Fibroblast of lung (primary cell): ENCODE measurements at regions not wholly inside any gene's neighbourhood (a gene's known extent, or its start where the extent isn't known, plus 50 kb on each side); places are given as distances from the start of the nearest gene placed in this dataset.

ENCODE experiments used
- DNase-seq, 2 donors: peaks; one replicate each; pipeline versions ENCODE4 v3.0.0 to v3.0.0-alpha.2; 2010; ENCODE audit warnings: low read depth in 2 of 2
- H2AFZ ChIP-seq: 2 replicates; pipeline ENCODE4 v1.5.1; 2012; ENCODE audit warnings: low read length, control low read depth, inconsistent platforms
- H3K27ac ChIP-seq: 2 replicates; pipeline ENCODE4 v1.5.1; 2011; ENCODE audit warnings: low read length, control low read depth; ENCODE audit not compliant: insufficient read depth
- H3K27me3 ChIP-seq: 2 replicates; pipeline ENCODE4 v1.5.1; 2011; ENCODE audit warnings: mild to moderate bottlenecking, low read length; ENCODE audit not compliant: control insufficient read depth, insufficient read depth
- H3K36me3 ChIP-seq: 2 replicates; pipeline ENCODE4 v1.5.1; 2011; ENCODE audit warnings: low read length; ENCODE audit not compliant: control insufficient read depth, insufficient read depth
- H3K4me1 ChIP-seq: 2 replicates; pipeline ENCODE4 v1.5.1; 2011; ENCODE audit warnings: low read length; ENCODE audit not compliant: control insufficient read depth, insufficient read depth; ENCODE audit errors: extremely low read depth
- H3K4me2 ChIP-seq: 2 replicates; pipeline ENCODE4 v1.5.1; 2011; ENCODE audit warnings: low read length, control low read depth; ENCODE audit not compliant: insufficient read depth; ENCODE audit errors: extremely low read depth
- H3K4me3 ChIP-seq, 4 experiments: fragments of 200-600 bp in 1 of 4; sonication (generic) in 1 of 4; replicated peaks in 1 of 4; 2 replicates each; pipeline ENCODE4 v1.5.1; 2011 to 2016; ENCODE audit warnings: low read length in 4 of 4, low read depth in 3 of 4, mild to moderate bottlenecking in 3 of 4, control low read depth in 2 of 4, inconsistent platforms in 1 of 4, mixed read lengths in 1 of 4; ENCODE audit not compliant: insufficient read depth in 1 of 4; ENCODE audit errors: control extremely low read depth in 1 of 4
- H3K79me2 ChIP-seq: 2 replicates; pipeline ENCODE4 v1.5.1; 2012; ENCODE audit warnings: mild to moderate bottlenecking, low read length, inconsistent platforms; ENCODE audit not compliant: control insufficient read depth, insufficient read depth
- H3K9ac ChIP-seq: 2 replicates; pipeline ENCODE4 v1.5.1; 2011; ENCODE audit warnings: mild to moderate bottlenecking, low read length, control low read depth; ENCODE audit not compliant: insufficient read depth
- H3K9me3 ChIP-seq: 2 replicates; pipeline ENCODE4 v1.5.1; 2012; ENCODE audit warnings: low read depth, low read length; ENCODE audit not compliant: control insufficient read depth, insufficient read depth
- H4K20me1 ChIP-seq: 2 replicates; pipeline ENCODE4 v1.5.1; 2011; ENCODE audit warnings: low read length; ENCODE audit not compliant: control insufficient read depth, insufficient read depth; ENCODE audit errors: extremely low read depth
- CTCF ChIP-seq, 2 donors: IDR thresholded peaks in 1 of 2; conservative IDR thresholded peaks in 1 of 2; 1 replicate in 1 of 2; 2 replicates in 1 of 2; pipeline ENCODE4 v1.5.1; 2011 to 2012; ENCODE audit warnings: low read length in 2 of 2, control low read depth in 1 of 2, inconsistent platforms in 1 of 2, low read depth in 1 of 2, mild to moderate bottlenecking in 1 of 2
- EZH2 ChIP-seq: IDR thresholded peaks from 2 replicates; pipeline ENCODE4 v1.5.1; 2012; ENCODE audit warnings: low read length, control low read depth, mild to moderate bottlenecking; ENCODE audit errors: missing control alignments

- Histone ChIP-seq H4K20me1 (no peaks in the 10 kb centered on the region), H3K4me1 (no peaks in the 10 kb centered on the region), H3K27me3 (no peaks in the 10 kb centered on the region), H3K4me2 (no peak overlapping the region), H2AFZ (no peak overlapping the region), H3K4me3 (no peak overlapping the region), H3K9me3 (no peaks in the 10 kb centered on the region), H3K9ac (no peak overlapping the region), H3K36me3 (no peaks in the 10 kb centered on the region), H3K27ac (no peak overlapping the region), H3K79me2 (no peaks in the 10 kb centered on the region)
- DNase-seq: no peak
- TF ChIP-seq EZH2: no peak
- TF ChIP-seq CTCF (conservative IDR thresholded peaks at IDR 0.05 in 1 of 2, IDR thresholded peaks at IDR 0.05 in 1 of 2; ENCODE audit: low read depth in 1 of 2, low read length in 2 of 2): no peak
Observed at GRCh38 chr9:71619926-71620325, 148.4 kb downstream of the CEMIP2 start.

- Histone ChIP-seq H3K36me3 (no peaks in the 10 kb centered on the region), H3K4me2 (no peak overlapping the region), H3K4me3 (no peak overlapping the region), H2AFZ (no peak overlapping the region), H4K20me1 (no peaks in the 10 kb centered on the region), H3K27ac (no peak overlapping the region), H3K9me3 (no peaks in the 10 kb centered on the region), H3K9ac (no peak overlapping the region), H3K27me3 (no peaks in the 10 kb centered on the region), H3K79me2 (no peaks in the 10 kb centered on the region), H3K4me1 (no peaks in the 10 kb centered on the region)
- DNase-seq: no peak
- TF ChIP-seq EZH2 (no peak), CTCF (conservative IDR thresholded peaks at IDR 0.05 in 1 of 2, IDR thresholded peaks at IDR 0.05 in 1 of 2; ENCODE audit: low read depth in 1 of 2, low read length in 2 of 2) (no peak)
Observed at GRCh38 chr9:71614409-71615010, 153.8 kb downstream of the CEMIP2 start.

- H3K9me3 ChIP-seq: no peaks in the 10 kb centered on the region
- H4K20me1 ChIP-seq: no peaks in the 10 kb centered on the region
- no peak overlapping the region for H3K4me3 ChIP-seq
- no peaks in the 10 kb centered on the region for H3K79me2 ChIP-seq
- no peak for TF ChIP-seq CTCF (conservative IDR thresholded peaks at IDR 0.05 in 1 of 2, IDR thresholded peaks at IDR 0.05 in 1 of 2; ENCODE audit: low read depth in 1 of 2, low read length in 2 of 2)
- TF ChIP-seq EZH2: no peak
- H3K36me3 ChIP-seq: no peaks in the 10 kb centered on the region
- no peak for DNase-seq
- H3K27ac ChIP-seq: no peak overlapping the region
- no peaks in the 10 kb centered on the region for H3K4me1 ChIP-seq
- H3K4me2 ChIP-seq: no peak overlapping the region
- H3K9ac ChIP-seq: no peak overlapping the region
- H3K27me3 ChIP-seq: no peaks in the 10 kb centered on the region
- H2AFZ ChIP-seq: no peak overlapping the region
Observed at GRCh38 chr9:71612889-71613288, 155.4 kb downstream of the CEMIP2 start.
